Fibroblast of mammary gland (primary cell): ENCODE measurements at regions not wholly inside any gene's neighbourhood (a gene's known extent, or its start where the extent isn't known, plus 50 kb on each side); places are given as distances from the start of the nearest gene placed in this dataset.

Source experiments
- DNase-seq: peaks from one replicate; pipeline ENCODE4 v3.0.0-alpha.2; 2010; ENCODE audit warnings: low read depth
- H3K4me3 ChIP-seq: 2 replicates; pipeline ENCODE4 v1.5.1; 2011; ENCODE audit warnings: low read depth, mild to moderate bottlenecking, low read length, moderate library complexity; ENCODE audit not compliant: control insufficient read depth
- TF ChIP-seq, protein P1 (sequence below): conservative IDR thresholded peaks from 2 replicates; pipeline ENCODE4 v1.5.1; 2011; ENCODE audit warnings: low read depth, low read length, inconsistent platforms; ENCODE audit not compliant: control insufficient read depth, insufficient read depth

DNA sequence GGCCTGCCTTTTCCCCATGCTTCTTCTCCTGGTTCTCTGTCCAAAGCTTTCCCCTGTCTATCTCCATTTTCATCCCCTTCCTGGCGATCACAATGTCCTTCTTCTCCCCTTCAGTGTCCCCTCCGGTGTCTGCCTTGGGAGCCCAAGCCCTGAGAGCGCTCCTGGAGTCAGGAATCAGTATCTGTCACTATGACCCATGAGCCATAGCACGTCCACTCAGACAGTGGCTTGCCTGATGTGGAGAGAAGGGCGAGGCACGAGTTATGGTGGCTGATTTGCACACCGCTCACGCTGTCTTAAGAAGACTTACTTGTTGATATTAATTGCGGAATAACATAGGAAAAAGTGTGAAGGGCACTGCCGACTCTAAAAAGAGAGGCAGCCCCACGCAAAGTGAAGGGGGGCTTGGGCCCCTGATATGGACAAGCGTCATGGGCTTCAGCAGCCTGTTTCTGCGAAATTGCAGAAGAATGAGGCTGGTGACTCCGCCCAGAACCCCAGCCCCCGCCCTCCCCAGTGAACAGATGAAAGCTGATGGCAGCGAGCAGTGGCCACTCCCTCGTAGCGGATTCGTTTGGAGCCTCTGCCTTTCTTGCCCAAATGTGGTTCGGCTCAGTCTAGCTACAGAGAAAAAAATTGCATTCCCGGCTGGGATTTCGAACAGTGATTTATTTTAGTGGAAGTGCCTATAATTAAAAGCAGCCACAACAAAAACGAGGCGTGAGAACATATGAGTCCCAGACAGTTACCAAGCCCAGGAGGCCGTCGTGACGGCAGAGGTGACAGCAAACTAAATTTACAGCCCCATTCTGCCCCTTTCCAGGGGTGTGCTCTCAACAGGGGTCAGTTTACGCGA lies 149.8 kb downstream of the ICE1 start:
- no peak overlapping the region for H3K4me3 ChIP-seq
- peak; percentile 3 for DNase-seq
- TF ChIP-seq, protein P1, sequence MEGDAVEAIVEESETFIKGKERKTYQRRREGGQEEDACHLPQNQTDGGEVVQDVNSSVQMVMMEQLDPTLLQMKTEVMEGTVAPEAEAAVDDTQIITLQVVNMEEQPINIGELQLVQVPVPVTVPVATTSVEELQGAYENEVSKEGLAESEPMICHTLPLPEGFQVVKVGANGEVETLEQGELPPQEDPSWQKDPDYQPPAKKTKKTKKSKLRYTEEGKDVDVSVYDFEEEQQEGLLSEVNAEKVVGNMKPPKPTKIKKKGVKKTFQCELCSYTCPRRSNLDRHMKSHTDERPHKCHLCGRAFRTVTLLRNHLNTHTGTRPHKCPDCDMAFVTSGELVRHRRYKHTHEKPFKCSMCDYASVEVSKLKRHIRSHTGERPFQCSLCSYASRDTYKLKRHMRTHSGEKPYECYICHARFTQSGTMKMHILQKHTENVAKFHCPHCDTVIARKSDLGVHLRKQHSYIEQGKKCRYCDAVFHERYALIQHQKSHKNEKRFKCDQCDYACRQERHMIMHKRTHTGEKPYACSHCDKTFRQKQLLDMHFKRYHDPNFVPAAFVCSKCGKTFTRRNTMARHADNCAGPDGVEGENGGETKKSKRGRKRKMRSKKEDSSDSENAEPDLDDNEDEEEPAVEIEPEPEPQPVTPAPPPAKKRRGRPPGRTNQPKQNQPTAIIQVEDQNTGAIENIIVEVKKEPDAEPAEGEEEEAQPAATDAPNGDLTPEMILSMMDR = no peak

DNA sequence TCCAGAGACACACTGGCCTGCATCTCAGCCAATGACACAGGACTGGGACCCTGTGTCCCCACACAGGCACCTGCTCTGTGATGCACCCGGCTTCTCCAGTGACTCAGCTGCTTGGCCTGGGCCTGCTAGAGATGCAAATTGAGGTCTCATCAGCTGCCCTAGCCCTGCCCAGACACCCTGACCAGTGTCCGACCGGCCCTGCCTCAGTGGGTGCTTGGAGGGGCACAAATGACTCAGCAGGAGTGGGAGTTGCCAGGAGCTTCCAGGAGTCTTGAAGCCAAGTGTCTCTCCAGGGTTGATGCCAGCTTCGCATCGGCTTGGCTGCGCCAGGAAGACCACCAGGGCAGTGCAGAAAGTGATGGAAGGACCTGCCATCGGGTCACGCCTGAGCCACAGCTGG lies 148.2 kb downstream of the ICE1 start:
- TF ChIP-seq, protein P1 = no peak
- H3K4me3 ChIP-seq = no peak overlapping the region
- DNase-seq = no peak

DNA sequence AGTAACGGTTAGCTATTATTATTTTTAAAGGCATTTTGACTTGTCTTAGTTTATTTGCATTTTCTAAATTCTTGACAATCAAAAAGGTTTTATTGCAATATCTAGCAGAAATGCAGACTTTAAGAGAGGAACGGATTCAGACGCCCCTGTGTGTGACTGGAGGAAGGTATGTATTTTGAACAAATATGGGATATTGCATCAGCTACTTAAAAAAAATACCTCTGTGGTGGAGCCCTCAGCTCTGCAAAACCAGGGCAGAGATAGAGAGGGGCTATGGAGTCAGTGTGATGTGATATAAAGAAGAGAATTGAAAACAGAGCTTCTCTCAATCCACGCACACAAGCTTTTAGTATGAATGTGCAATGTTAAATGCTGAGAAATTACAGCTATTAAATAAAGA lies 142.4 kb downstream of the ICE1 start:
- DNase-seq = no peak

DNA sequence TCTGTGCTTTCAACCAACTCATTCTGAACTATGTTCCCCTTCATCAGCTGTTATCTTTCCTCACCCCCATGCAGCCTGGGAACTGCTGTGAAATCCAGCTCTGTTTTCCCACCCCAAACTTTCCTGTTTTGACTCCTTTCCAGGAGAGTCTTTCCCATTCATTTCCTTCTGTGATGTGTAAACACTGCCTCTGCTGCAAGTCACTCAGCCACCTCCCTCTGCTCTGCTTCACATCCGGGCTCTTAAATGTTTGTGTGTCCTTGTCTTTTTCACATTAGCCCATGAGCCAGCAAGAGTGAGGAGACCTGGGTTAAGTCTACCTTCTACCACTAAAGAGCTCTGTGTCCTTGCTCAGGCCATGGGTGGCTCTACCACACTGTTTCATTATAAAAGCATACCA lies 137.5 kb downstream of the ICE1 start:
- no peak overlapping the region for H3K4me3 ChIP-seq
- TF ChIP-seq, protein P1 = no peak
- no peak for DNase-seq

More for the DNA sequence above, 142.4 kb downstream of the ICE1 start:
- TF ChIP-seq, protein P1 = no peak
- no peak overlapping the region for H3K4me3 ChIP-seq

DNA sequence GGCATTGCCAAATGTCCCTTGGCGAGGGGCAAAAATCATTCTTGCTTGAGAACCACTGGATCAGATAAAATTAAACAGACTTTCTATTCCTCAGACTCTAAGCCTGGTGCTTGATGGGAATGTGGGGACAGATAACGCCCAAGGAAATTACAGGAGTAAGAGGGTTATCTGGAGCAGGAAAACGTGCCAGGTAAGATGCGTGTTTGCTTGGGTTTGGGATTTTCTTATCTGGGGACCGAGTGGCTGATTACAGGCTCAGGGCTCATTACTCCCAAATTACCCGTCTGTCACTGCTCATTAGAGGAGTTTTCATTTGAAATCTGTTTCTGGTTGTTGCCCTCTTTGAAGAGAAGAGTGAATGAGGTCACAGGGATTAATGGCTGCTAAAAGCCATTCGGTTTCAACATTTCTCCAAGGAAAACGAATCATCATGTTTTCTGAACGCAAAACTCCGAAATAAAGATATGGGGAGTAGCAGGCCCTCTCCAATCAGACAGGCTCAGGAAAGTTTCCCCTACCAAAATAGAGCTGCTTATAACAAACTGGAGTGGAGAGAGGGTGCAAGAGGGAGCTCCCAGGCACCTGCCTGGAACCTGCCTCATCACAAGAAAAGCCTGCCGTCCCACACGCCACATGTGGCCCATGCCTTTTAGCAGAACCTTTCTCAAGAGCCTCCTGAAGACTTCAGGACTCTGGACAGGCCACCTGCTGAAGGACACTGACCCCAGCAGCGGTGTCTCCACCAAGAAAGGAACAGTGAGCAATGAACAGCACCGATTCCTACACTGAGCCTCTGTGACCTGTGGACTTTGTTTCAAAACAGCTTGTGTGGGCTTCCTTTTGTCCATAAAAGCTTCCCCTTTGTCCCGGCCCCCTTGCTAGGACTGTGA lies 136.4 kb downstream of the ICE1 start:
- H3K4me3 ChIP-seq = no peak overlapping the region
- TF ChIP-seq, protein P1 = no peak
- DNase-seq = no peak

DNA sequence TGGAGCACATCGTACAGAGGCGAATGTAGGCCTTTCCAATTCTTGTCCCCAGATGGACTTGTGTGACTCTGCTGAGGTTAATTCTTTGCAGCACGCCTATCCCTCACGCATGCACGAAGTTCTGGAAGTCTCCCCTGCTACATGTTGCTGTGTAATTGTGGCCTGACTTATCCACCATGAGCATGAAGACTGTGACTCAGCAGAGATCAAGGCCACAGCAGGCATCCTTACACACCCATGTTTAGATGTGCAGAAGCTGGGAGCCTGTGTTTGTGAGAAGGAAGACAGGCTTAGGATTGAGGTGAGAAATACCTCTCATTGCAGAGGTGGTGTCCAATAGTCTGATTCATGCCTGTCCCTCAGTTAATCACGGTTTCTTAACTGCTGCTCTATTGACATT lies 135.6 kb downstream of the ICE1 start:
- TF ChIP-seq, protein P1 = no peak
- no peak for DNase-seq
- no peak overlapping the region for H3K4me3 ChIP-seq
